Ectodermal cell (in vitro differentiated cells): ENCODE measurements at regions not wholly inside any gene's neighbourhood (a gene's known extent, or its start where the extent isn't known, plus 50 kb on each side); places are given as distances from the start of the nearest gene placed in this dataset.
A peak's percentile ranks its signal among the peaks of the same experiment; 100 is the strongest.

ENCODE experiments used
- H3K27ac ChIP-seq: 2 replicates; pipeline ENCODE4 v1.7.0; 2013; ENCODE audit warnings: mild to moderate bottlenecking, low read depth, low read length; ENCODE audit not compliant: insufficient read depth, poor library complexity, severe bottlenecking
- H3K27me3 ChIP-seq: 2 replicates; pipeline ENCODE4 v1.7.0; 2013; ENCODE audit warnings: mild to moderate bottlenecking, low read length; ENCODE audit not compliant: insufficient read depth, control insufficient read depth, poor library complexity, severe bottlenecking
- H3K36me3 ChIP-seq: one replicate; pipeline ENCODE4 v1.7.0; 2013; ENCODE audit warnings: low read length; ENCODE audit not compliant: control insufficient read depth, insufficient read depth
- H3K4me1 ChIP-seq: one replicate; pipeline ENCODE4 v1.7.0; 2013; ENCODE audit warnings: low read length; ENCODE audit not compliant: control insufficient read depth, insufficient read depth
- H3K4me3 ChIP-seq: 2 replicates; pipeline ENCODE4 v1.7.0; 2013; ENCODE audit warnings: low read depth, low read length, control low read depth; ENCODE audit not compliant: insufficient read depth
- H3K9me3 ChIP-seq: 2 replicates; pipeline ENCODE4 v1.7.0; 2013; ENCODE audit warnings: mild to moderate bottlenecking, low read length, moderate library complexity; ENCODE audit not compliant: control insufficient read depth
- WGBS, 2 experiments: methylation state at CpG; one replicate each; pipeline ENCODE4 v1.1.7; 2013; ENCODE audit warnings: missing lambda C conversion rate in 2 of 2; 5-methylcytosine and 5-hydroxymethylcytosine counted together

- no peaks in the 10 kb centered on the region for H3K27me3 ChIP-seq
- no peak overlapping the region for H3K27ac ChIP-seq
- 85 to 88% methylated on average over 9 of the region's 9 CpGs for WGBS, 2 experiments
- peaks cover 11% of the 10 kb centered on the region for H3K4me1 ChIP-seq
- no peaks in the 10 kb centered on the region for H3K9me3 ChIP-seq
- H3K36me3 ChIP-seq, result no peaks in the 10 kb centered on the region
- H3K4me3 ChIP-seq, result no peak overlapping the region
These were observed 157.6 kb upstream of the PLXNA4 start for GRCh38 chr7:132733860-132734259.

- H3K9me3 ChIP-seq, result no peaks in the 10 kb centered on the region
- 58 to 68% methylated on average over 7 to 8 of the region's 8 CpGs for WGBS, 2 experiments
- peaks cover 11% of the 10 kb centered on the region for H3K4me1 ChIP-seq
- no peak overlapping the region for H3K4me3 ChIP-seq
- no peaks in the 10 kb centered on the region for H3K36me3 ChIP-seq
- H3K27ac ChIP-seq, result peak overlapping the region; percentile 42
- H3K27me3 ChIP-seq, result no peaks in the 10 kb centered on the region
These were observed 156.1 kb upstream of the PLXNA4 start for GRCh38 chr7:132732321-132732865.

- H3K4me3 ChIP-seq, result no peak overlapping the region
- 95 to 98% methylated on average over 2 to 4 of the region's 4 CpGs for WGBS, 2 experiments
- H3K9me3 ChIP-seq, result no peaks in the 10 kb centered on the region
- H3K27me3 ChIP-seq, result no peaks in the 10 kb centered on the region
- no peaks in the 10 kb centered on the region for H3K36me3 ChIP-seq
- H3K27ac ChIP-seq, result no peak overlapping the region
- peaks cover 11% of the 10 kb centered on the region for H3K4me1 ChIP-seq
These were observed 153.8 kb upstream of the PLXNA4 start for GRCh38 chr7:132730105-132730504.

DNA sequence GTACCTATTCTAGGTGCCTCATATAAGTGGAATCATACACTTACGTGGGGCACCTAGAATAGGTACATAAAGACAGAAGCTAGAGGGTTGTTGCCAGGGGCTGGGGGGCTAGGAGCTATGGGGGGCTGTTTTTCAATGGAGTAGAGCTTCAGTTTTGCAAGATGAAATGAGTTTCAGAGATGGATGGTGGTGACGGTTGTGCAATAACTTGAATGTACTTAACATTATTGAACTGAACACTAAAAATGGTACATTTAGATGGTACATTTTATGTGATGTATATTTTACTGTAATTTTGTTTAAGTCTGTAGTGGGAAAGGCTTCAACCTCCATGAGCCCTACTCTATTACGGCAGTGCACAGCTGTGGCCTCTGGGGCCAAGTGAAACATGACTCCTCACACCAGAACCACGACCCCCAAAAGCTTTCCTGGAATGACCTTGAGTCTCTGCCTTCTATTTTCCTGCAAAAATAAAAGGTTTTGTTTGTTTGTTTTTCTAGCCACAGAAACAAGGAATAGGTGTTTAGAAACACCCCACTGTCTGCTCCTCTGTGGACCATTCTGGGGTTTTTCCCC, 147.3 kb upstream of the PLXNA4 start:
- Histone ChIP-seq H3K4me1 (no peaks in the 10 kb centered on the region), H3K4me3 (no peak overlapping the region), H3K36me3 (no peaks in the 10 kb centered on the region), H3K27ac (no peak overlapping the region), H3K9me3 (no peaks in the 10 kb centered on the region), H3K27me3 (no peaks in the 10 kb centered on the region)
- 67 to 76% methylated on average over 4 of the region's 4 CpGs for WGBS, 2 experiments

- H3K27me3 ChIP-seq, result no peaks in the 10 kb centered on the region
- no peak overlapping the region for H3K27ac ChIP-seq
- H3K4me3 ChIP-seq, result no peak overlapping the region
- no peaks in the 10 kb centered on the region for H3K4me1 ChIP-seq
- H3K36me3 ChIP-seq, result no peaks in the 10 kb centered on the region
- H3K9me3 ChIP-seq, result no peaks in the 10 kb centered on the region
- 81 to 87% methylated on average over 5 of the region's 5 CpGs for WGBS, 2 experiments
These were observed 144.6 kb upstream of the PLXNA4 start for GRCh38 chr7:132720835-132721234.

GRCh38 chr7:132713893-132714292, 137.6 kb upstream of the PLXNA4 start:
- H3K27ac ChIP-seq, result no peak overlapping the region
- H3K4me1 ChIP-seq, result no peaks in the 10 kb centered on the region
- H3K9me3 ChIP-seq, result no peaks in the 10 kb centered on the region
- WGBS, 2 experiments, result 97 to 98% methylated on average over 3 of the region's 3 CpGs
- no peaks in the 10 kb centered on the region for H3K27me3 ChIP-seq
- H3K36me3 ChIP-seq, result no peaks in the 10 kb centered on the region
- no peak overlapping the region for H3K4me3 ChIP-seq

GRCh38 chr7:132709971-132710567, 133.8 kb upstream of the PLXNA4 start:
- Histone ChIP-seq H3K4me3 (no peak overlapping the region), H3K4me1 (no peaks in the 10 kb centered on the region), H3K27me3 (no peaks in the 10 kb centered on the region), H3K36me3 (no peaks in the 10 kb centered on the region), H3K9me3 (no peaks in the 10 kb centered on the region), H3K27ac (no peak overlapping the region)
- WGBS, 2 experiments, result 74 to 81% methylated on average over 6 to 7 of the region's 7 CpGs

- 95% methylated on average over 5 of the region's 5 CpGs for WGBS, 2 experiments
These were observed 132.2 kb upstream of the PLXNA4 start for GRCh38 chr7:132708470-132708869.

DNA sequence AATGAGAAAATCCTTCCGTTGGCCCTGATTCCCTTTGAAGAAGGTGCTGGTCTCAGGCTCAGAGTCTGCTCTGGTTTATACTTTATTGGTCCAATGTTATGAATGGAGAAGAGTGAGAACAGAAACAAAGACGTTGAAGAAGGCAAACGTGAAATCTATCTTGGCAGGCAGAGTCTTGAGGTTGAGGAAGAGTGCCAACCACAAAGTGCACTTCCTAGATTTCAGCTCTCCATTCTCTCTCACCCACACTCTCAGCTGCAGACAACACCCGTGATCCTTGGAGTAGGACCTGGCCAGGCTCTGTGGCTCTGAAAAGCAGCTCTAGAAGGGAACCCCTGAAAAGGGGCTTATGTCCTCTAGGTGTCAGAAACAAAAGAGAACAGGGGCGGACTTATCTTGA, 128.9 kb upstream of the PLXNA4 start:
- H3K4me3 ChIP-seq, result no peak overlapping the region
- H3K9me3 ChIP-seq, result no peaks in the 10 kb centered on the region
- WGBS, 2 experiments, result 92 to 94% methylated on average over 5 of the region's 5 CpGs
- H3K27me3 ChIP-seq, result no peaks in the 10 kb centered on the region
- no peak overlapping the region for H3K27ac ChIP-seq
- no peaks in the 10 kb centered on the region for H3K4me1 ChIP-seq
- H3K36me3 ChIP-seq, result no peaks in the 10 kb centered on the region

More at GRCh38 chr7:132708470-132708869, 132.2 kb upstream of the PLXNA4 start:
- Histone ChIP-seq H3K36me3 (no peaks in the 10 kb centered on the region), H3K27ac (no peak overlapping the region), H3K27me3 (no peaks in the 10 kb centered on the region), H3K4me3 (no peak overlapping the region), H3K4me1 (no peaks in the 10 kb centered on the region), H3K9me3 (no peaks in the 10 kb centered on the region)

DNA sequence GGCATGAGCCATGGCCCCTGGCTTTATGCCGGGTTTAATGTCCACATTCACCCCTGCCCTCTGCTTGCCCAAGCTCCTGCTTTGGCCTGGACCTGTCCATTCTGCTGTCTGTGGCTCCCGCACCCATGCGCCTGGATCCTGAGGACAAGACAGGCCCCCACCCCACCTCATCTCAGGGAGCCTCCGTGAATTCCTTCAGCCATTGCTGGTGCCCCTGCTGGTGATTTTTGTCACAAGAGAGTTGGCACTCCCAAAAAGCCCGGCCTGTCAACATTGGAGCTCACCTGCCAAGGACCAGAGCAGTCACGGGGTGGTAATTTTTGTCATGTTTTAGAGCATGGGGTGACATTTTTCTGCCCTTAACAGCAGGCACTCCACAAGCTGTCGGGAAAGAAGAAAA, 127.5 kb upstream of the PLXNA4 start:
- Histone ChIP-seq H3K27me3 (no peaks in the 10 kb centered on the region), H3K27ac (no peak overlapping the region), H3K4me3 (no peak overlapping the region), H3K9me3 (no peaks in the 10 kb centered on the region), H3K4me1 (no peaks in the 10 kb centered on the region), H3K36me3 (no peaks in the 10 kb centered on the region)
- WGBS, 2 experiments, result 84 to 86% methylated on average over 7 of the region's 7 CpGs
